GM18951 (cell line): ENCODE measurements at regions not wholly inside any gene's neighbourhood (a gene's known extent, or its start where the extent isn't known, plus 50 kb on each side); places are given as distances from the start of the nearest gene placed in this dataset.

Experiments used
- POLR2A ChIP-seq: IDR thresholded peaks from 4 replicates; pipeline ENCODE4 v1.6.1; 2011; ENCODE audit warnings: mild to moderate bottlenecking; ENCODE audit not compliant: insufficient read length, insufficient read depth; ENCODE audit errors: extremely low read depth
- in situ Hi-C: fragments of 300-500 bp; cut with MboI; formaldehyde crosslinking; loops from one replicate; pipeline ENCODE4 v1.12.0; 2022; ENCODE audit warnings: low sequenced_read_pairs, mixed read lengths, inconsistent platforms; ENCODE audit not compliant: unreplicated experiment

- in situ Hi-C loops, result no loop called here
- TF ChIP-seq POLR2A, result no peak
These were observed 147.2 kb downstream of the VEGFA start for GRCh38 chr6:43916924-43917877.

- in situ Hi-C loops, result no loop called here
- no peak for TF ChIP-seq POLR2A
These were observed 146.2 kb downstream of the VEGFA start for GRCh38 chr6:43915986-43916923.

DNA sequence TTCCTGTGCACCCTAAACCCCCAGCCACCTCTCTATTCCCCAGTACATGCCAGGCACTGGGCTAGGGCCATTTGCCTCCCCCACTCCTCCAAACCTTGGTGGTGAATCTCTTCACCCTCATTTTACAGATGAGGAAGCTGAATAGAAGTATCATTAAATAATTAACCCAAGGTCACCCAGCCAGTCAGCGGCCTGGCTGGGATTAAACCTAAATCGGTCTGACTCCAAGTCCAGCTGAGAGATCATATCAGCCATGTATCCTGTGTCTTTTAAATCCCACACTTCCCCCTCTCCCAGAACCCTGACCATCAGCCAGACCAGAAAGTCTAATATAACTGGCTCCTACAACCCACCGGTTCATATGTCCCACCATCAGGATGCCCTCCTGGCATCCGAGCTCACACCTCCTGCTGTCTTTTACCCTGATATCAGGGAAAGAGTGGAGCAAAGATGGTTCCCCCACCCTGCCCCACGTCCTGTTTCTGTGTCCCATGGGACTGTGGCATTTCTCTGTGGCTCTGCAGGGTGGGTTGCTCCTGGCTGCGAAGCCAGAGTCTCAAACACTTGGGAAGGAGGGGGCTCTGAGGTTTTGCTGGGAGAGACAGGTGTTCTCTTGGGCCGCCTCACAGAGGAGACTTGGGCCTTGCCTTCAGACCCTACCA is 145.3 kb downstream of the VEGFA start:
- in situ Hi-C loops, result no loop called here
- TF ChIP-seq POLR2A, result no peak

- in situ Hi-C loops, result no loop called here
- no peak for TF ChIP-seq POLR2A
These were observed 144.5 kb downstream of the VEGFA start for GRCh38 chr6:43914272-43915147.

GRCh38 chr6:43913375-43914271 is 143.6 kb downstream of the VEGFA start:
- in situ Hi-C loops, result no loop called here
- TF ChIP-seq POLR2A, result no peak

GRCh38 chr6:43912598-43913371 is 142.8 kb downstream of the VEGFA start:
- in situ Hi-C loops, result no loop called here
- TF ChIP-seq POLR2A, result no peak

DNA sequence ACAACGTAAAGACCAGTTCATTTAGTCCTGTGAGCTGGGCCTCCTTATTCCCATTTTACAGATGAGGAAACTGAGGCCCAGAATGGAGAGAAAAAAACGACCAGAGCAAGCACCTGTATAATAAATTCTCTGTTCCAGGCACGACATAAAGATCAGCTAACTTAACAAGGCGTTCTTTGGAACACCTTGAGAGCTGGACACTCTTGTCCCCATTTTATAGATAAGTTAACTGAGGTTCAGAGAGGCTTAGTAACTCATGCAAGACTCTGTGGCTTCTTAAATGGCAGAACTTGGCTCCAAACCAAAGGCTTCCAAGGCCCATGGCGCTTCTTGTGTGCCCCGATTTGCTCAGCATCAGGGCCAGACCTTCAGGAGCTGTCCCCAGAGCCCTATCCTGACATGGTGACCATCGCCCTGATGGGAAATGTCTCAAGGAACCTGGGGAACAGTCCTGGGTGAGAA is 142.1 kb downstream of the VEGFA start:
- in situ Hi-C loops, result no loop called here
- no peak for TF ChIP-seq POLR2A

DNA sequence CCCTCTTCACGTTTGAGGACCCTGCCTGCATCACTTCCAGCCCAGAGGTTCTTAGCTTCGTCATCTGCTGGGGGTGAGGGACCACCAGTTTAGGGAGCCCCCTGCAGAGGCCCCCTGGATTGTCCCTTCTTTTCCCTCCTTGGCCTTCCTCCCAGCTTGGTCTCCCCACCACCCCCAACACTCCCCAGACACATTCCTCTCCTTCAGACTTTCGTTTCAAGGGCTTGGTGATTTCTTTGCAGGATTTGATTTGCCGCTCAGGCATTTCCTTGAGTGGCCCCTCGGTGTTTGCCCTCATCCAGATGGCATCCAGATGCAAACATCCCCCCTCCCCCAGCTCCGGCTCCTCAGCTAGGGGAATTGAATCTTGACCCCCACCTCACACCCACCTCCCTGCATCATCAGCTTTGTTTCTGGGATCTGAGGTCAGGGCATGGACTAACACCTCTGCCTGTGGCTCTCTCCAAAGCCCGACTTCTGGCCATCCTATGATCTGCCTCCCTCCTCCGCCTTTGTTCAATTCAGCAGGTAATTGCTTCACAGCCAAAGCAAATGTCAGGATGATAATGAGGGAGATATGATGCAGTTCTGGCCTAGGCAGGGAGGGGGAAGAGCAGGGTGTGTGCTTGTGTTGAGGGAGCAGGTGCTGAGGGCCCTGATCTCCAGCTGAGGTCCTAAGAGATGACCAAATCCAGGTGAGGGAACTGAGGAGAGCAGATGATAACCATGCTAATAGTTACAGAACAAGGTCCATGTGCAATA is 141.5 kb downstream of the VEGFA start:
- in situ Hi-C loops, result no loop called here

GRCh38 chr6:43910638-43911353 is 140.8 kb downstream of the VEGFA start:
- no peak for TF ChIP-seq POLR2A
- in situ Hi-C loops, result no loop called here

More for the DNA sequence above, 141.5 kb downstream of the VEGFA start:
- no peak for TF ChIP-seq POLR2A
